ENCODE measurements at regions not wholly inside any gene's neighbourhood (a gene's known extent, or its start where the extent isn't known, plus 50 kb on each side); places are given as distances from the start of the nearest gene placed in this dataset.

DNA sequence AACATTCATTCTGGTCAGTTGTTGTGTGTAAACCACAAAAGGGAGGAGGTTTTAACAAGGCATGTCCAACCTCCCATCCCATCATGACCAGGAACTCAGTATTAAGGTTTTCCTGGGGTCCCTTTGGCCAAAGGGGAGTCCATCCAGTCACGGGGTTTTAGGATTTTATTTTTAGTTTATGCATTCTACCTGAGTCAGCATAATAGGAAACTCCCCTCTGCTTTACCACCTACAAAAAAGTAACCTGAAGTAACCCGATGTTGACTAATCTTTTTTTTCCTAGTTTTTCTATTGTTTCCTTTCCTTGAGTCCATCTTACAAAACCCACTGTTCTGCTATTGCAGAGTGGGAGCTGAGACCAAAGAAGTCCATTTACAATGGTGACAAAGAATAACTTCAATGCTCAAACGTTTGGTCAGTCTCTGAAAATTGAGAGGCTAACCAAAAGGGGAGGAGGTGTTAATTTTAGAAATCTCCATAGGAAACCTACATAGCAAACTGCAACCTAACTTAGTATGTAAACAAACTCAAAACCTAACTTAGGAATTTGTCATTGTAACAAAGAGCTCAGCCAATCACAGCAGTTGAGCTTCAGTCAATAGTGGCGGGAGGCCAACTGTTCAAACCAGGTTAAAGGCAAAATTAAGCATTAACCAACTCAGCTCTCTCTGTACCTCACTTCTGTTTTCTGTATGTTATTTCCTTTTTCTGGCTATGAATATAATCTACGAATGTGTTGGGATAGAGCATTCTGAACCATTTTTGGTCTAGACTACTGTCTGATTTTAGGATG, 1954.1 kb downstream of the PCDH9 start:
- Histone ChIP-seq H2AFZ (ENCODE audit: control insufficient read depth, low read depth, low read length) (no peak overlapping the region), H4K20me1 (ENCODE audit: control insufficient read depth, insufficient read depth) (no peaks in the 10 kb centered on the region), H3K36me3 (ENCODE audit: control insufficient read depth in 2 of 2, insufficient read depth in 2 of 2, low read length in 1 of 2) (no peaks in the 10 kb centered on the region), H3K27ac (ENCODE audit: control insufficient read depth, insufficient read depth) (no peak overlapping the region), H3K9me3 (replicated peaks; ENCODE audit: control insufficient read depth, insufficient read depth, low read length) (no peaks in the 10 kb centered on the region), H3K9ac (ENCODE audit: control insufficient read depth, insufficient read depth, low read length) (no peak overlapping the region), H3K27me3 (replicated peaks in 1 of 2; ENCODE audit: control insufficient read depth in 2 of 2, insufficient read depth in 2 of 2, low read length in 1 of 2) (no peaks in the 10 kb centered on the region), H3K4me1 (ENCODE audit: control insufficient read depth, insufficient read depth, low read length) (no peaks in the 10 kb centered on the region), H3K4me2 (ENCODE audit: control insufficient read depth, insufficient read depth) (no peak overlapping the region), H3K4me3 (no peak overlapping the region), H3K79me2 (ENCODE audit: control insufficient read depth, insufficient read depth, low read length) (no peaks in the 10 kb centered on the region)
- ChIA-PET SMC1A (ENCODE audit: uncharacterized antibody, unreplicated experiment) (interaction anchor here (0.9 to 1.4 kb wide), 2 partner anchors 13 to 307 kb away, joined by 3 read pairs; no protein-coding TSS in a partner anchor), CTCF (interaction anchor here (0.8 kb wide), 1 partner anchor 11 kb away, joined by 3 read pairs; no protein-coding TSS in a partner anchor), POLR2A (no interaction called here), RAD21 (ENCODE audit: unreplicated experiment) (no interaction called here)
- no peak for DNase-seq (ENCODE audit: low read depth, low spot score)
- WGBS (ENCODE audit: insufficient coverage, insufficient replicate concordance, low lambda C conversion rate, missing lambda C conversion rate), result 10% methylated on average over 5 of the region's 5 CpGs
- in situ Hi-C loops (cut with MboI), result no loop called here
- intact Hi-C loops (cut with micrococcal nuclease; ENCODE audit: unreplicated experiment), result no loop called here
- ATAC-seq, result no peak
- BruUV-seq (replicated peaks), result no TSS peak
- FAIRE-seq, result no peak
- TF ChIP-seq ATF7 (IDR thresholded peaks at IDR 0.05; ENCODE audit: low read depth) (no peak), ETV6 (conservative IDR thresholded peaks at IDR 0.05 in 1 of 2, IDR thresholded peaks at IDR 0.05 in 1 of 2; ENCODE audit: borderline replicate concordance in 1 of 2, low read depth in 1 of 2) (no peak), MYC (IDR thresholded peaks at IDR 0.05; ENCODE audit: insufficient read depth, insufficient read length, insufficient replicate concordance, low read length, severe bottlenecking) (no peak), MTA2 (IDR thresholded peaks at IDR 0.05; ENCODE audit: low read depth) (no peak), TBL1XR1 (IDR thresholded peaks at IDR 0.05; ENCODE audit: low read depth, low read length) (no peak), ASH2L (IDR thresholded peaks at IDR 0.05; ENCODE audit: borderline replicate concordance, low read depth) (no peak), YBX1 (IDR thresholded peaks at IDR 0.05) (no peak), EGR1 (IDR thresholded peaks at IDR 0.05; ENCODE audit: borderline replicate concordance in 1 of 2, low read depth in 2 of 2, low read length in 2 of 2) (no peak), RUNX3 (IDR thresholded peaks at IDR 0.05; ENCODE audit: low read length) (no peak), CHD2 (IDR thresholded peaks at IDR 0.05; ENCODE audit: borderline replicate concordance, low read depth, low read length) (no peak), NR2C2 (IDR thresholded peaks at IDR 0.05; ENCODE audit: borderline replicate concordance, control insufficient read depth, insufficient read length, low read depth) (no peak), SUZ12 (IDR thresholded peaks at IDR 0.05; ENCODE audit: unreplicated experiment) (no peak)
- TF ChIP-seq, protein P1, sequence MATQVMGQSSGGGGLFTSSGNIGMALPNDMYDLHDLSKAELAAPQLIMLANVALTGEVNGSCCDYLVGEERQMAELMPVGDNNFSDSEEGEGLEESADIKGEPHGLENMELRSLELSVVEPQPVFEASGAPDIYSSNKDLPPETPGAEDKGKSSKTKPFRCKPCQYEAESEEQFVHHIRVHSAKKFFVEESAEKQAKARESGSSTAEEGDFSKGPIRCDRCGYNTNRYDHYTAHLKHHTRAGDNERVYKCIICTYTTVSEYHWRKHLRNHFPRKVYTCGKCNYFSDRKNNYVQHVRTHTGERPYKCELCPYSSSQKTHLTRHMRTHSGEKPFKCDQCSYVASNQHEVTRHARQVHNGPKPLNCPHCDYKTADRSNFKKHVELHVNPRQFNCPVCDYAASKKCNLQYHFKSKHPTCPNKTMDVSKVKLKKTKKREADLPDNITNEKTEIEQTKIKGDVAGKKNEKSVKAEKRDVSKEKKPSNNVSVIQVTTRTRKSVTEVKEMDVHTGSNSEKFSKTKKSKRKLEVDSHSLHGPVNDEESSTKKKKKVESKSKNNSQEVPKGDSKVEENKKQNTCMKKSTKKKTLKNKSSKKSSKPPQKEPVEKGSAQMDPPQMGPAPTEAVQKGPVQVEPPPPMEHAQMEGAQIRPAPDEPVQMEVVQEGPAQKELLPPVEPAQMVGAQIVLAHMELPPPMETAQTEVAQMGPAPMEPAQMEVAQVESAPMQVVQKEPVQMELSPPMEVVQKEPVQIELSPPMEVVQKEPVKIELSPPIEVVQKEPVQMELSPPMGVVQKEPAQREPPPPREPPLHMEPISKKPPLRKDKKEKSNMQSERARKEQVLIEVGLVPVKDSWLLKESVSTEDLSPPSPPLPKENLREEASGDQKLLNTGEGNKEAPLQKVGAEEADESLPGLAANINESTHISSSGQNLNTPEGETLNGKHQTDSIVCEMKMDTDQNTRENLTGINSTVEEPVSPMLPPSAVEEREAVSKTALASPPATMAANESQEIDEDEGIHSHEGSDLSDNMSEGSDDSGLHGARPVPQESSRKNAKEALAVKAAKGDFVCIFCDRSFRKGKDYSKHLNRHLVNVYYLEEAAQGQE (IDR thresholded peaks at IDR 0.05; ENCODE audit: low read depth, low read length), result no peak
- TF ChIP-seq, protein P2, sequence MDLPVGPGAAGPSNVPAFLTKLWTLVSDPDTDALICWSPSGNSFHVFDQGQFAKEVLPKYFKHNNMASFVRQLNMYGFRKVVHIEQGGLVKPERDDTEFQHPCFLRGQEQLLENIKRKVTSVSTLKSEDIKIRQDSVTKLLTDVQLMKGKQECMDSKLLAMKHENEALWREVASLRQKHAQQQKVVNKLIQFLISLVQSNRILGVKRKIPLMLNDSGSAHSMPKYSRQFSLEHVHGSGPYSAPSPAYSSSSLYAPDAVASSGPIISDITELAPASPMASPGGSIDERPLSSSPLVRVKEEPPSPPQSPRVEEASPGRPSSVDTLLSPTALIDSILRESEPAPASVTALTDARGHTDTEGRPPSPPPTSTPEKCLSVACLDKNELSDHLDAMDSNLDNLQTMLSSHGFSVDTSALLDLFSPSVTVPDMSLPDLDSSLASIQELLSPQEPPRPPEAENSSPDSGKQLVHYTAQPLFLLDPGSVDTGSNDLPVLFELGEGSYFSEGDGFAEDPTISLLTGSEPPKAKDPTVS (IDR thresholded peaks at IDR 0.05; ENCODE audit: low read depth, low read length), result no peak
- TF ChIP-seq, protein P3, sequence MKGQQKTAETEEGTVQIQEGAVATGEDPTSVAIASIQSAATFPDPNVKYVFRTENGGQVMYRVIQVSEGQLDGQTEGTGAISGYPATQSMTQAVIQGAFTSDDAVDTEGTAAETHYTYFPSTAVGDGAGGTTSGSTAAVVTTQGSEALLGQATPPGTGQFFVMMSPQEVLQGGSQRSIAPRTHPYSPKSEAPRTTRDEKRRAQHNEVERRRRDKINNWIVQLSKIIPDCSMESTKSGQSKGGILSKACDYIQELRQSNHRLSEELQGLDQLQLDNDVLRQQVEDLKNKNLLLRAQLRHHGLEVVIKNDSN (IDR thresholded peaks at IDR 0.05; ENCODE audit: borderline replicate concordance, extremely low read length, insufficient read depth, low read depth, low read length), result no peak
- TF ChIP-seq, protein P4, sequence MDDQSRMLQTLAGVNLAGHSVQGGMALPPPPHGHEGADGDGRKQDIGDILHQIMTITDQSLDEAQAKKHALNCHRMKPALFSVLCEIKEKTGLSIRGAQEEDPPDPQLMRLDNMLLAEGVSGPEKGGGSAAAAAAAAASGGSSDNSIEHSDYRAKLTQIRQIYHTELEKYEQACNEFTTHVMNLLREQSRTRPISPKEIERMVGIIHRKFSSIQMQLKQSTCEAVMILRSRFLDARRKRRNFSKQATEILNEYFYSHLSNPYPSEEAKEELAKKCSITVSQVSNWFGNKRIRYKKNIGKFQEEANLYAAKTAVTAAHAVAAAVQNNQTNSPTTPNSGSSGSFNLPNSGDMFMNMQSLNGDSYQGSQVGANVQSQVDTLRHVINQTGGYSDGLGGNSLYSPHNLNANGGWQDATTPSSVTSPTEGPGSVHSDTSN (IDR thresholded peaks at IDR 0.05; ENCODE audit: insufficient replicate concordance, low read depth, low read length), result no peak
